GM19467 (cell line): ENCODE measurements at regions not wholly inside any gene's neighbourhood (a gene's known extent, or its start where the extent isn't known, plus 50 kb on each side); places are given as distances from the start of the nearest gene placed in this dataset.
A peak's percentile ranks its signal among the peaks of the same experiment; 100 is the strongest.

Source experiments
- ATAC-seq: cut with Tn5 transposase; IDR thresholded peaks from one replicate; pipeline ENCODE4 v1.9.1; 2021; ENCODE audit warnings: mild to moderate bottlenecking, moderate library complexity; ENCODE audit not compliant: unreplicated experiment

DNA sequence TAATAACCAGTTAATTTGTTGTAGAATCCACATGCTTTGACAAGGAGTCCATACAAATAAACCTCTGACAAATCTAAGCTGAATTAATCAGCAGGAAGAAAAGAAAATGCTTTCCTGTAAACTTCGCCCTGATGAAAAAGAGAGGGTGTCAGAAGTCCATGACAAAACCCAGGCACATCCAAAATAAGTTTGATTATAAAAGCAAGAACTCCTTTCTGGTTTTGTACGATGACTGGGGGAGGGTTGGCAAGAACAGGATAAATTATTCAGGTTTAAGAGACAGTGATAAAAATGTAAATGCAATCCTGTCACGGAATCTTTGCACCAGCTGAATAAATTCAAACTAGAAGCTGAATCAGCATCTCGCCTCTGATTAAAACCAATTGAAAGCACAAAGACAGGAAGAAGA, 469.2 kb upstream of the TNP1 start:
- ATAC-seq = no peak

DNA sequence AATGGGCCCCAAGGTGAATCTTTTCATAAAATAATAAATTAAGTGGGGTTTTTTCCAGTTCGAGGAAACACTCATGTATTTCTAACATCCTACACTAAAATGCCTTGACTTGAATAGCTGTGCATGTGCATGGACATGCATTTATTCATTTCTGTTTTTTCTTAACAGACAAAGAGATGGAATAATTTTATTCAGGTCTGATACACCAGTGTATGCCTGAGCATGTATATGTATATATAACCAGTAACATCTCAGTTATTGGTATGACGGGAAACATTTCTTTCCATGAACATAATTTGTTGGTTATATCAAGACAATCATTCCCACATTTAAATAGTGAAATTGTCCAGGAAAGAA, 468.7 kb upstream of the TNP1 start:
- no peak for ATAC-seq

DNA sequence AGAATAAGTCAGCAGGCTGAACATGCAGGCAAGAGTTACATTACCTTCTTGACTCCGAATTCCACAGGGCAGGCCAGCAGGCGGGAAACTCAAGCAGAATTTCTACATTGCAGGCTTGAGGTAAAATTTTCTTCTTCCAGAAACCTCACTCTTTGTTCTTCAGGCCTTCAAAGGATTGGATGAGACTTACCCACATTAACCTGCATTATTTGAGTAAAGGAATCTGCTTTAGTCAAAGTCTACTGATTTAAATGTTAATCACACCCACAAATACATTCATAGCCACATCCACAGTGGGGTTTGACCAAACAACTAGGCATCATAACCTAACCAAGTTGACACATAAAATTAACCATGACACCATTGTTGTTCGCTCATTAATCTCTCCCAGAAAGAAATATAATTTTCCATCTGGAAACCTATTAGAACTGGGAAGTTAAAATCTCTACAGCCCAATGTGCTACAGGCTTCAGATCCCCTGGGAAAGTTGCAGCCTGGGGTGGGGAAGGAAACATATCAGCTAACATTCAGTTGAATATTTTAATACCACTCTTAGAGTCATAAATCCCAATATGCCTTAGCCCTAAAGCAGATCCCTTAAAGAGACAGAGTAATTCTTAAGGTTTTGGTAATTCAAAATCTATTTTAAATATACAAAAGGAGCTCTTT, 468.2 kb upstream of the TNP1 start:
- no peak for ATAC-seq

DNA sequence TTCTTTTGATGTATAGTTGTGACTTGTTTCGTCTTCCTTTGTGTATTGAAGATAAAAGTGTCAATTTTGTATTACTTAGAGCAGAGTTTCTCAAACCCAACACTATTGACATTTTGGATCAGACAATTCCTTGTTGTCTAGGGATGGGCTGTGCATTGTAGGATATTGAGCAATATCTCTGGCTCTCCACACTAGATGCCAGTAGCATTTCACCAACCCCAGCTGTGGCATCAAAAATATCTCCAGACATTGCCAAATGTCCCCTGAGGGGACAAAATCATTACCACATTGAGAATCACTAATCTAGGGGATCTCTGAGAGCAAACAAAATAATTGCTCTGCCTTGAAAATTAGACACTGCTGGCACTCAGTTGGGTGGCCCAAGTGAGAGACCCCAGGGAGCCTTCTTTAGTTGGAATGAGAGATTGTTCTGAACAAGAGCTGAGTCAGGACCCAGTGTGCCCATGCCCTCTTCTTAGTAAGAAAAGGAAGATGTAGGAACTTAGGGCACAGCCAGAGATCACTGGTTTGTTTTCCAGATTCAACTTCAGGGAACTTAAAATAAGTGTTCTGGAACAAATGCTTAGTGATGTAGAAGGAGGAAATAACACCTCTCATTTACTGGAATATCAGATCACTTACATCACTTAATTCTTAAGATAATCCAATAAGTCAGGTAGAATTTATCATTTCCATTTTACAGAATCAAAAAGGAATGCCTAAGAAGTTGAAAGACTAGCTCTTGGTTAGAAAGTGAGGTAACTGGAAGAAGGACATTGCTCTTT, 466.6 kb upstream of the TNP1 start:
- ATAC-seq = no peak

GRCh38 chr2:217325816-217326215, 466.0 kb upstream of the TNP1 start:
- no peak for ATAC-seq

GRCh38 chr2:217325251-217325650, 465.4 kb upstream of the TNP1 start:
- ATAC-seq = no peak

DNA sequence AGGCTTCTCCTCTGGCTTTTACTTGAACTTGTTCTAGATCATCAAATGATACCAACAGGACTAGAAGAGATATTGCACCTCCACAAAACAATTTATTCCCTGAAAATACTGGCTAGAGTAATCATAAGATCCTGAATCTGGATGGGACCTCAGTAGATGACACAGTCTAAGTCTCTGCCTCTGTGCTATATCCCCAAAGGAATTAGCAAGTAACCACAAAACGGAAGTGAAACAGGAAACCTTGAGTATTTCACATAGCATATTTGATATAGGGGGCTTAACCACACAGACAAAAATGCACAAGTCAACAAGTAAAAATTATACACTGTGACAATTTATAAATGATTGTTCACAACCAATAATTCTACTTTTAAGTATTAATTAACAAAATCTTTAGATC, 456.9 kb upstream of the TNP1 start:
- peak; percentile 93 for ATAC-seq

DNA sequence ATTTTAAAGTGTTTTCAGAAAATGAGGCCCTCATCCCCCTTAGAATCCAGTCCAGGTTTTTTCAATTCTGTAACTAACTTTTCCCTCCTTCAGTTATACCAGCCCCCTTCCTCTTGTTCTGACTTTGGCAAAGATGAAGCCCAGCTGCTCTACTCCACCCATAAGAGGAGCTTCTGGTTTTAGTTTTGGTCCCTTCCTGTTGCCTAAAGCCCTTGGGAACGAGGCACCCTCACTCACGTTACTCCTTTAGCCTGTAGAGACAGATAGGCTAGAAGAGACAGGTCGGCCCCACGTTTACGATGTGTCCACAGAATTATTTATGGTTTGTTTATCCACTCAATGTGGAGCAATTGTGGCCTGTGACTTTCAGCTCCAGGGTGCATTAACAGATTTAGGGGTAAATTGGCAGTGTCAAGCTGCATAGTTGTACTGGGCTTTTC, 454.2 kb upstream of the TNP1 start:
- no peak for ATAC-seq

- ATAC-seq = no peak
These were observed 453.5 kb upstream of the TNP1 start for GRCh38 chr2:217313386-217313785.

GRCh38 chr2:217309056-217309455, 449.2 kb upstream of the TNP1 start:
- no peak for ATAC-seq

GRCh38 chr2:217307023-217307422, 447.2 kb upstream of the TNP1 start:
- no peak for ATAC-seq

GRCh38 chr2:217305882-217306281, 446.0 kb upstream of the TNP1 start:
- ATAC-seq = no peak

GRCh38 chr2:217304582-217304981, 444.7 kb upstream of the TNP1 start:
- no peak for ATAC-seq

DNA sequence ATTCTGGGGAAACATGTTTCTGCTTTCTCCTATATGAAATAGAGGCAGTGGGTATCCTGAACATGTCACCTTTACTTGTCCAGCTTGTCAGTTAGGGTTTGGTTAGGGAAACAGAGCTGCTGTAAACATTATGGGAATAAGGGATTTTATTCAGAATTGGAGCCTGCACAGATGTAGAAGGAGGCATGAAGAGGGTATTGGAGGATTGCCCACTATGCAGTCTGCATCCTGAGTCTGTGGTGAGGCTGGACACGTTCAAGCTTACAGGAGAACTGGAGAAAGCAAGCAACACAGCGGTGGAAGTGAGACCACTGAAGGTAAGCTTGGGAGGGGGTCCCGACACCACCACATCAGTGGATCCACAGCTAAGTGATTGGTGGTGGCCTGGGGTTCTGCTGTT, 443.0 kb upstream of the TNP1 start:
- no peak for ATAC-seq

GRCh38 chr2:217301142-217301925, 441.5 kb upstream of the TNP1 start:
- no peak for ATAC-seq

DNA sequence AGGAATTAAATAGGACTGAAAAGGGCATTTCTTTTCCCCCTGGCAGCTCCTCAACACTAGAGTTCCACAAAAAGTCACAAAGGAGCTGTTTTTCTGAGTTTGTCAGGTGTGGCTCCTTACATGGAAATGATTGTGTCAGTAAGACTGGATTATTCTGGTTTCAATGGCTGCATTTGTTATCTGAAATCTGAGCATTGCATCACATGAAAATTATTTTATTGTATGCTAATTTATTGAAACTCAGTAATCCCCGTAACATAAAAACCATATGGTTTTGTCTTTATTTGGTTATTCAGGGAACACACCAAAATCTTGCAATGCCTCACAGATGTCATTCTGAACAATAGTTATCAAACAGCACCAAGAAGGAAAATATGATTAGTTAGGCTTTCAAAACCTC, 439.7 kb upstream of the TNP1 start:
- ATAC-seq = no peak

- no peak for ATAC-seq
These were observed 437.2 kb upstream of the TNP1 start for GRCh38 chr2:217297096-217297495.

GRCh38 chr2:217294818-217295217, 435.0 kb upstream of the TNP1 start:
- ATAC-seq = no peak

DNA sequence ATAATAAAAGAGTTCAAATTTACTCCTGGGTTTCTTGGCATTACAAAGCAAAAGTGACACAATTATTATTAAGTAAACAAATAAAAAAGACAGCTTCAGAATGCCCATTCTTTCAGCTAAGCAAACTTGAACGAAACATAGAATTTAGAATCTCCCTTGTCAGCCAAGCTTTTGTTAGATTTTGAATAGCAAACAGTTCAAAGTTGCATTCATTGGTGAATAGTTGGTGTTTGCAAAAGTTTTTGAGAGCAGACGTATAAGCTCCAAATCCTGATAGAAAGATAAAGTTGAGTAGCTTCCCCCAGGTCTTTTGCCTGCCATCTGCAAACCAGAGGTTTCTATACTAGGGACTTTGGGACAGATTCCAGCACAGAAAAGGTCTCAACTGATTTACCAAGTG, 434.3 kb upstream of the TNP1 start:
- ATAC-seq = no peak

- ATAC-seq = no peak
These were observed 433.7 kb upstream of the TNP1 start for GRCh38 chr2:217293607-217294006.

- ATAC-seq = no peak
These were observed 433.2 kb upstream of the TNP1 start for GRCh38 chr2:217293046-217293445.

- no peak for ATAC-seq
These were observed 431.4 kb upstream of the TNP1 start for GRCh38 chr2:217291259-217291658.
